Left hindlimb (tissue), 1 donor: ENCODE measurements at regions not wholly inside any gene's neighbourhood (a gene's known extent, or its start where the extent isn't known, plus 50 kb on each side); places are given as distances from the start of the nearest gene placed in this dataset.

Experiments used
- DNase-seq: peaks from one replicate; pipeline ENCODE4 v3.0.0-alpha.2; 2018

DNA sequence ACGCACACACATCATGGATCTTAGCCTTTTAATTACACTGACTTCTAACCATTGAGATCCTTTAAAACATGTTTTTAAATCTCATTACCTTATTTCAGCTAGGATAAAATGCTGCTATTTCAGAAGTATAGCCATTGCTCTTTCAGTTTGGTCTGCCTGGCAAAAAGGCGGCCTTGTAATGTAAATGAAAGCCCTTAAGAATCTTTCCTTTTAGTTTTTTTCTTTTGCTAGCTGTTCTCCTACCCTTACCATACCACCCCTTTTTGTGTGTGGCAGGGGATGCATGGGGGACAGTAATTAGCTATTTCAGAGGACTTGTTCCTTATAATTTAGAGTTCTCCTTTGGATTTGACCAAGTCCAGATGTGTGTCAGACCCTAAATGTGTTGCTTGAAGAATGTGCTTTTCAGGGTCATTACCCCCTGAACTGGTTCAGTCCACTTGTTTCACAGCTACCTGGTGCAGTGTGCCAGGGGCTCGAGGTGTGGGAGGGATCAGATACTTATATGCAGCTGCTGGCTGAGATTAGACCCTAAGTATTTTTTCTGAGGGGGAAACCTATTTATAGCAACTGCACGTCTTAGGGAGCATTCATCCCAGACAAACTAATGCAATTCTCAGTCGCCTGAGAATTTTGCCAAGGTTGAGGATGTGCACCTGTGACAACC, 986.8 kb downstream of the NLGN4Y start:
- no peak for DNase-seq

DNA sequence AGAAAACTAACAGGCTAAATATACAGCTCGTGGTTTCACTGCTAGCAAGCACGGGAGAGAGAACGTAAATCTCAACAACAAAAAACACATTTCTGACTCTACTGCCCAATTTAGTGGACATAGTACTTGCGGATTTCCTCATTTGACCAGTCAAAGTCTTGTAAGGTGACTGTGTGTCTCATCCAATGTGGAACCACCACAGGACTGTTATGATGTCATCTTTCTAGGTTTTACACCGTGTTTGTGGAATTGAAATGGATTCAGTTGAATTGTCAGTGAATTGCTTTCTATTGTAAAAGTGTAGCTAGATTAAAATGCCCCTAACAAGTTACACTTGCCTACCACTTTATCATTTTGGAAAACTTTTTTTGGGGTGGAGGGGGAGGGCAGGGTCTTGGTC, 1010.8 kb downstream of the NLGN4Y start:
- no peak for DNase-seq

DNA sequence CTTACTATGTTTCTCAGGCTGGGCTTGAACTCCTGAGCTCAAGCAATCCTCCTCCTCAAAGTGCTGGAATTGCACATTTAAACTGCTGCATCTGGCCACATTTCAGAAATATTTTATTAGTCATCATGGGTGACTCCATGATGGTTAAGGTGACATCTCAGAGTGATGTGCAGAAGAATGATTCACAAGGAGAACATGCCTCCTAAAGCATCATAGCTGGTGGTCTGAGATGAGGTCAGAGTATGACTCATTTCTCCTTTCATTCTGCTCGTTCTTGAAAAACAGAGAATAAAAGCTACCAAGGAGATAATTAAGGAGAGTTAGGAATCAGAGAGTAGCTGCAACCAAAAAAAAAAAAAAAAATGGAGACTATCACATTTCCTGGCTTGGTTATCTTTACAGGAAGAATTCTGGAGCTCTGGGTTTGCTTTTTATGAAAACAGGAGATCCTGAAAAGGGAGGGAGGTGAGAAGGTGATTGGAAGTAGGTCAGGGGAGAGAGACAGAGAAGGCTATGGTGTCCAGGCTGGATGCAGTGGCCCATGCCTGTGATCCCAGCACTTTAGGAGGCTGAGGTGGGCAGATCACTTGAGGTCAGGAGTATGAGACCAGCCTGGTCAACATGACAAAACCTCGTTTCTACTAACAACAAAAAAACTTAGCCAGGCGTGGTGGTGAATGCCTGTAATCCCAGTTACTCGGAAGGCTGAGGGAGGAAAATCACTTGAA, 1011.6 kb downstream of the NLGN4Y start:
- no peak for DNase-seq

DNA sequence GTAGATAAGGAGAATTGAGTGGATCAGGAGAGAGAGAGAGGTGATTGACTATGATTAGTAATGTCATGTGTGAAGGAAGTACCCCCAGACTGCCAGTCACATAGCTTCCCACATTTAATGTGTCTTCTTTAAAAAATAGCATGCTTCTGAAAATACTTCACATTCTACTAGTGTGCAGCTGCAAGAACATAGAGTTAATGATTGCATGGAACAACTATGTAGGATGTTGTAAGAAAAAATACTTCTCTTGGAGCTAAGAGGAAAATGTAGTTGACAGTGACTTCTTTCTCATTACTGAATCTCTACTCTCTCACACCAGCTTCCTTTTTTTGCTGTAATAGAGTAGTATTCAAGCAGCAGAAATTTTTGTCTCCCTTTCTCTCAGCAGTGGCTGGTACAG, 1016.2 kb downstream of the NLGN4Y start:
- no peak for DNase-seq

DNA sequence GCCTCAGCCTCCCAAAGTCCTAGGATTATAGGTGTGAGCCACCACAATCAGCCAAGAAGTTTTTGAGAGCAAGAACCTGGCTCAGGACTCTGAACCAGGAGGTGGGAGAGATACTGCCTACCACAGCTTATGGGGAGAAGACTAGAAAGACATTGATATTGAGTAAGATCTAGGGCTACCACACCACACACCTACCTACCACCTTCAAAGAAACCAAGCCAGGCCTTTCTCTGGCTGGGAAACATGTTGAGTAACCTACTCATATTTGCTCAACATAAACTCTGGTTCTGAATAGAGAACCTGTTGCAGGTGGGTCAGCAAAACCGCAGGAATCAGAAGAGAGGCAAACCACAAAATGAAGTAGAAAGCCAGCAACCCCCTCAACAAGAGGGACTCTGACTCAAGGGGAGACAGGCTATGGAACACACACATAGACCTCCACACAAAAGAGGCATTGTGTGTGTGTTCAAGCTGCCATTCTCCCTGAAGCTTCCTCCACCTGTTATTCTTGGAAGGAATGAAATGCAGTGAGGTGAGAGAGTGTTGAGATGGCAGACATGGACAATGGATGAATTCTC, 1021.9 kb downstream of the NLGN4Y start:
- no peak for DNase-seq

DNA sequence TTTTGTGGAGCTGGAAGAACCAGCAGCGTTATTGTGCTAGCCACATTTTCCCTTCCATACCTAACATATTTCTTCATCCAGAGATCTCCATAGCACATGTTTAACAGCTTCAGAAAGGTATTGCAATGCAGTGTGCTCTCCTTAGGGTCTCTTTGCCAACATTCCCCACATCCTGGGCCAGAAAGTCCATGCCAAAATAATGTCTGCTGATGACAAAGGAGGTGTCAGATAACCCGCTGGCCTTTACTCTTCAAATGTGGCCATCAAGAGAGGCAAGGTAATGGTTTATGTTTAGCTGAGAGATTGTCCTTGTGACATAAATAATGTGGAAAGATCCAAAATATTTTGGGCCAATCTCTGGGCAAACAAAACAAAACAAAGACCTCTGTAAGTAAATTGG, 1027.7 kb downstream of the NLGN4Y start:
- no peak for DNase-seq

DNA sequence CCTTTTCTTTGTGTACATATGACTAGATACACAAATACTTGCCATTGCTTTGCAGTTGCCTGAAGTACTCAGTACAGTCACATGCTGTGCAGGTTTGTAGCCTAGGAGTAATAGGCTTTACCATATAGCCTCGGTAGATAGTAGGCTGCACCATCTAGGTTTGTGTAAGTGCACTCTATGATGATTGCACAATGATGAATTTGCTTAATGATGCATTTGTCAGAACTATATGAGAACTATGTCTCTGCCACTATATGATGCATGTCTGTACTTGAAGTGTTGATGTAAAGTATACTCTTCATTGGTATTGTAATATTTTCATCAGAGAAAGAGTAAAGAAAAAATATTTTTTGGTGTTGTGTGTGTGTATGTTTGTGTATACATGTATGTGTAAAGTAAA, 1030.7 kb downstream of the NLGN4Y start:
- no peak for DNase-seq

DNA sequence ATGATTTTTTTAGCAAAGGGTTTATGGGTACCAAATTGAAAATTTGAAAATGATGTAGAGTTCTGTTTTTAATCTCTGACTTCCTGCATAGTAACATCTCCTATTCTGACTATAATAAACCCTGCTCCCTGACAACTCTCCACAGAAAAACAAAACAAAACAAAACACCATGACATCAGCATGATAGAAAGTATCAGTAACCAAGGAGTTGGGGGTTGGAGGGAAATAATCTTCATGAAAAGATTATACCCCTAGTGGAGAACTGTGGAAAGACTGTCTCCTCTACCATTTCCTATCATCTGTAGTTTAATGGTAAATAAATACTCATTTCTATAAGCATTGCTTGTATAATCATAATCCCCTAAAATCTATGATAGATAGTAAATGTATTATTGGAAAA, 1034.8 kb downstream of the NLGN4Y start:
- DNase-seq, result no peak

DNA sequence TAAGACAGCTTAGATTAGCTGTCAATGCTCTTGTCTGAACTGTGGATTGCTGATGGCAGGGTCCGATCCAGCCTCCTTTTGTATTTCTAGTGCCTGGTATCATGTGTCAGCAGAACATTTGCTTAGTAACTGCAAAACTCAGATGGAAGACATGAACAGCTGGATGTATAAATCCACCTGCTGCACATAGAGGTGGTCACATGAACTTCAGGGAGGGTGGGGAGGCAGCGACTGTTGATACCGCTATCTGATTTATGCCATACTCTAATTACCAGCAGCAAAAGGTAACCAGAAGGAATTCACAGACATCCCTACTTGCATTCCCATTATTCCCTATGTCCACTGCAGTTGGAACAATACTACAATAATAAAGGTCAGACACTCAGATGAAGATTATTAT, 1036.5 kb downstream of the NLGN4Y start:
- no peak for DNase-seq

DNA sequence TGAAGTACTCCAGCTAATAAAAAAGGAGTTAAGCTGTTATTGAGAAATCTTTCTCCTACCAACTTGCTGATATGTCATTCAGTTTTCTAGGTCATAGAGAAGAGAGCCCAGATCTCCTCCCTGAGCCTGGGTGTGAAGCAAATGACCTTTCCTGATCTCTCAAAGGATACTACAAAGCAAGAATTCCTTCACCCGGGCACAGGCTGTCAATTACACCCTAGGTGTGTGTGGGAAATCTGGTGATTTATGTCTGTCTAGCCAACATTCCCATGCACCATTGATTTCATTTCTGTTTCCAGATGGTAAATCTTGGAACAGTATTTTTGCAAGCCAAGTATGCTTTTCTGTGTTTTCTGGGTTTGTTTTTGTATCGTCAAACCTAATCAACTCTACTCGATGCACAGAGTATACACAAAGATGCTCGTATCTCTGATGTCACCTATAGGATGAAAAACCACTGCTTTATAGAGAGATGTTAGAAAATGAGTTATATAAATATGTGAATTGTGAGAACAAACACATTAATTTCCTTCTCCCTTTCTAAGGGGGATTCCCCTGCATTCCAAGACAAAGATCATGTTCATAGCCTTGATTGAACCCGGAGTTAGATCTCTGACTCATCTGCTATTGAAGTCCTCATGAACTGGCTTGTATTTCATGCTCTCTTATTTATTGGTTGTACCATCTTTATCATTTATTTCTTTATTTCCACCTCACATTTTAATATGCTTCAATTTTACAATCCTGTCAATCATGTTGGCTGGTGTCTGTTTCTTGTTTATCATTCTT, 1037.4 kb downstream of the NLGN4Y start:
- DNase-seq, result no peak

DNA sequence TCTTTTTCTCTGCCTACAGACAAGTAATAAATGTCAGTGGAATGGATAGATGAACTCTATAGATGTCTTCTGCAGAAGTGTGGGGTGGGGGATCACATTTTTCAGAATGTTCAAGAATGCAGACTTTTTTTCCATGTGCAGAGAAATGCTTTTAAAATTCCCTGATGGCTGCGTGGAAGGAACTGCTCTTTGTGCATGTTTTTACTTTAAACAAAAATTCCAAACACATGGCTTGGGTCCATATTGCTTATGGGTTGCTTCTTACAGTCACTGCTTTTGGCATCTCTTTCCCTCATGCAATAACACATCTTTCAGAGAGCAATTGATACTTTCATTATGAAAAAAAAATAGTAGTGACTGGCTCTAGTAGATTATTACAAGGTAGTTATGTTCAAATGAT, 1053.6 kb downstream of the NLGN4Y start:
- DNase-seq, result no peak

DNA sequence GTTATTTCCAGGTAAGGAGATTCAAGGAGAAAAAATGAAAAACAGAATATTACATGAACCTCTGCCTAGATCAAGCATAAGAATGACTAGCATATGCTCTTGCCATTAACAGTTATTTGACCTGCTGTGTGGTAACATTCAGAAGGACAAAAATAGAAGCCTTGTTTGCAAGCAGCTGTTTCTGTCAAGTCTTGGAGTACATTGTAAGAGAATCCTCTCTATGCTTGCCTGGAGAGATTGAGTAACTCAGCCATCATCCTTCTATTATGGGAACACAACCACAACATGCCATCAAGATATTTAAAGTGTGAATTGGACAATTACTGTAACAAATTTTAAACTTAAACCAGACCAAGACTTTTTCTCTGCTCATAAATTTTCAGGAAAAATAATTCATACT, 1054.4 kb downstream of the NLGN4Y start:
- DNase-seq, result no peak

DNA sequence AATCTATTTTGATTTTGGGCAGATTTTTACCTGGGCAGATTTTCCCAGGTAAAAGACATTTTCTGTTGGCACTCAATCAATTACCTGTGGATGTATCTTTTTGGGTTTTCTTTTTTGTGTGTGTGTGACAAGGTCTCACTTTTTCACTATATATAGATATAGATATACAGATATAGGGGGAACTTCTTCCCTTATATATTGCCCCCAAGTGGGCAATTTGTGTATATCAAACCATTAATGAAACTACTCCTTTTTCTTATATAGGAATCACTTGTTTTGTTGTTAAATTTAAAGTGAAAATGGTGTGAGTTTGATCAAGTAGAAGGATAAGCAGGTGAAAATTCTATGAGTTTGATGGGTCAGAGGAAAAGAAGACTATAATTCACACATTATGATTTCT, 1054.9 kb downstream of the NLGN4Y start:
- no peak for DNase-seq

DNA sequence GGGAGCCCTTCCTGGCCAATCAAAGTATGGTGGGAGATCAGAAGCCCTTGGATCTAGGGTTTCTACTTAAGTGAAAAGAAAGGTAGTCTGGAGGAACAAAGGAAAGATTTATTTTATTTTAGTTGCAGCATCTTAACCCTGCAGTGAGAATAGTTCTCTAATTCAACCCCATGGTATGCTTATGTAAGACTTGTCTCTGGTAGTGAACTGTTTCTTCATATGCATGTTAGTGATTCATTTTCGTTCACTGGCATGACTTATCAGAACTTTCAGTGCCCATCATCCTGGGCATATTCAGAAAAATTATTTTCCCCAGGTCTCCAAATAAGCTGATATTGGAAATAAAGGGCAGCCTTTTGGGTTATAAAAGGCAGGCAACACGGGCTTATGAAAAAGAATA, 1058.8 kb downstream of the NLGN4Y start:
- no peak for DNase-seq

DNA sequence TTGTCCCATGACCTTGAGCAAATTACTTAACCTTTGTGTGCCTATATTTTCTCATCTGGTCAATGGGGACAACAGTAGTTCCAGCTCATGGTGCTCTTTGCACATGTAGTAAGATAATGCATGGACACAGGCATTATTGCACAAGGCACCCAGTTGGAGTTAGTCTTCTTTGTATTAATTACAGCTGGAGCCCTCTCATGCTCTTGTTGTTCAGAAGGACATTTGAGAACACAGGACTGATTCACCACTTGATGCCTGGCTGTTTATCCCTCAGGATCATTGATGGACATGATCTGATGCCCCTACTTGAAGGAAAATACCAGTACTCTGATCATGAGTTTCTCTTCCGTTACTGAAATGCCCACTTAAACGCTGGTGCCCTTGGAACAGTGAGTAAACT, 1068.6 kb downstream of the NLGN4Y start:
- no peak for DNase-seq

DNA sequence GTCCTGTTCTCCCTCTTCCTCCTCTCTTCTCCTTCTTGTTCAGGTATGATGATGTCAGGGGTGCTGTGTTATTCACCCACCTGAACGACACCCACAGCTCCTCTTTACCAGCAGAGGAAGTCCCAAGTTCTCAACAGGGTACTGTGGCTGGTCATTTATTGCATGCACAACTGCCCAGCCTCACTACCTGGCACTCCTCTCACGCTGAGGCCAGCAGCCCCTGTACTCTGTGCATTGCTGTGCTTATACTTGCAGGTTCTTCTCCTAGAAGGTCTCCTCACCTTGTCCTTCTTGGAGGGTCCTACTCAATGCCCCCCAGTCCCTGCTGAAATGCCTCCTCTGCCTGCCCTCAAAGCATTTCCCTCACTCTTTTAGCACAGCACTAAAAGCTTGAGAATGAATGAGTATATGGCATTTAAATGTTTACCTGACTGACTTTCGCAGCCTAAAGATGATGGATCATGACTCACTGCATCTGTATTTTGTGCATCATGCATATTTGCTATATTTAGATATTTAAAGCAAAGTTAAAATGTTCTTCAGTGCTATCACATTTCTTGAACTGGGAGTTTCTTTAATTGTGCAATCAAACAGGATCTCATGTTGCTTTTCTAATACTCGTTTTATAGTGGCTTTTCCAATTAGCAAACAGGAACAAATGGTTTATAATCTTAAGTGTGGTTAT, 1069.3 kb downstream of the NLGN4Y start:
- DNase-seq, result no peak

DNA sequence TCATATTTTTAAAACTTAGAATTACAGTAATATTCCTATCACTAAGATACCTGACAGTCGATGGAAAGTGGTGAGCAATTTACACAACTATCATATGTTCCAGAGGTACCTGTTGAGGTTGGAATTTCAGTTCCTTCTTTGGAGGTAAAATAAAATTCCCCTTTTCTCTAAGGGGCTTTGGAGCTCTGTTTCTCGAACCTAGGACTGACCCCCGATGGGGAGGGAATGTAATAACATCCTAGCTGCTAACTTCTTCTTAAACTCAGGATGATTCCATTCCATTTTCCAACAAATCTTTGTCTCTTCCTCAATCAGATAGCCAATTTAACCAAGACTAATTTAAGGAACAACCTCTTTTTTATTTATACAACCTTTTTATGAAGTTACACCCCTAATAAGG, 1069.8 kb downstream of the NLGN4Y start:
- DNase-seq, result no peak

DNA sequence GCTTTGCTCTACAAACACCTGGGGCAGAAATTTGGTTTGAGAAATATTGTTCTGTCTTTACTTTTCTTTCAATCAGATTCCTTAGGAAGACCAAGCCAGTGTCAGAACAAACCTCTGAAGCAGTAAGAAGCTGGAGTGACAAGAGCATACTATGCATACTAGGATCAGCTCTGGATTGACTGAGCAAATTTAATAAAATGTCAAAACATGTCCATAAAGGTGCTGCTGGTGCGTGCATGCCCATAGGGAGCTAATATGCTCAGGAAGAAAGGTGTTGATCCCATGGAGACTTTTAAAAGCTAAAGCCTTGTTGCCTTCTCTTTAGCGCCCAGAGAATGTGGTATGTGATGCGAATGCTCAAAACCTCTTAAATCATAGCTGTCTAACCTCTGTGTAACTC, 1076.2 kb downstream of the NLGN4Y start:
- no peak for DNase-seq

DNA sequence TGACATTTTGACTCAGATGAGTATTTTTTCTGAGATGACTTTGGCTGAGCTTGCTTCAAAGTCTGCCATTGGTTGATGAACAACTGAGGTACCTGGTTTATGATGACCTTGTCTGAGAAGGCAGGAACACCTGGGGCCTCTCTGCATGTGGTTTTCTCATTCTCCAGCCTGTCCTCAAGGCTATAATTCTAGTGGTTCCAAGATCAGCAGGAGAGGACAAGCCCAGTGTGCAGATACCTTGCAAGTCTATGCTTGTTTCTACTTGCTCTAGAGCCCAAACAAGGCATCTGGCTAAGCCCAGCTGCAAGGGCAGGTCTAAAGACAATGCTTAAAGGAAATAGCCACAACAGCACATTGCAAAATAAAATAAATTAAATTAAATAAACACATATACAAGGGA, 1100.0 kb downstream of the NLGN4Y start:
- DNase-seq, result no peak

DNA sequence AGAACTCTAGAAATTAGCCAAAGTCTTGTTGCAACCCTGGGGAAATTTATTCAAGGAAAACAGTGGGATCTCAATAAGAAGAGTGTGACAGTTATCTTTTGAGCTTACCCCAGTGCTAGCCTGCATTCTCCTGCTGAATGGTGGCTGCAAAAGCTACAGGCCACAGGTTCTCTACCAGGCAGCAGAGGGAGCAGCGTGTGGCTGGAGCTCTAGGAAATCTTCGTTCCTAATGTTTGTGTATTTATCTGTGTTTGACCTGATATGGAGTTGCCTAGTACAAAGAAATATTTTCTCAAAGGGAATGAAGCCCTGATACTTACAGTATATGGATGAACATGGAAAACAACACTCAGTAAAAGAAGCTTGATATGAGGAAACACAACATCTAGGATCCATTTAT, 1100.6 kb downstream of the NLGN4Y start:
- DNase-seq, result no peak

DNA sequence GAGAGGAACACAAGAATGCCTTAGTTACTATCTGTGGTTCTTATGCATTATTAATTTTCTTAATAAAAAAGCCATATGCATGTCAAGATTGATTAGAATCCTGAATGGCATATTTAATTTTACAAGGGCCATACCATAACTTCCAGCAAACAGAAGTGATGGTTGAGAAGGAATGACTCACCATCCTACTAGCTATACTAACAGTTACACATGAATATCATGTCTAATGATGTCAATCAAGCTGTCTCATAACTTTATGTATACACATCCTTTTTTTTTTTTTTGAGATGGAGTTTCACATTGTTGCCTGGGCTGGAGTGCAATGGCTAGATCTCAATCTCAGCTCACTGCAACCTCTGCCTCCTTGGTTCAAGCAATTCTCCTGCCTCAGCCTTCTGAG, 1123.9 kb downstream of the NLGN4Y start:
- DNase-seq, result no peak

DNA sequence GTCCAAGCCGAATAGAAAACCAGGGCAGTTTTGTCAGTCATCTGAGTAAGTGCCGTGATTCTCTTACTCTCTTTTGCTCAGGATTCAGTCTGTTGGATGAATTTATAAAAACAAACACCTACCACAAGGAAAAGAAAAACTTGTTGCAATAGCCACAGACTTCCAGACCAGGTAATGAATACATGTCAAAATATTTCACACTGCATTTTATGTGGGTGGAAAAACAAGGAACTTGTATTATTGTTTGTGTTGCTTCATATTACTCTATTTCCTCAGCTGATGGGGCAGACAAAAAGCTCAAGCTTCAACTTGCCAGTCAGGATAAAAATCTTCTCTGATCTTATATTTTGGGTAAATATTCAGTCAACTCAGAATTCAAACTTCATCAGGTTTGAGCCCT, 1125.7 kb downstream of the NLGN4Y start:
- no peak for DNase-seq

DNA sequence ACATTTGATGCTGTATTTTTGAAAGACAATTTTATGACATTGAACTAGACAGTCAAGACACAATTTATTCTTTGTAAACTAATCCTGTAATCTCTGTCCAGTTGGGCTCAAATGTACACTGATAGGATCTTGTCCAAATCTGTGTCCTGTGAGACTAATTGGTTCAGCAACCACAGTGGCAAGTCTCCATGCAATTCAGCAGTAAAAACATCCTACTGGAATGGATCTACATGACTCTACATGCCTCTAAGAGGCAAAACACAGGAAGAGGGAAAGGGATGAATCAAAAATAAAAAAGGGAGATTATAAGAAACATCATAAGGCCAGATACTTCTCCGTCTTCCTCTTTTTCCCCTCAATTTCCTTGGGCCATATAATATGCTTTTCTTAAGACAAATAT, 1164.2 kb downstream of the NLGN4Y start:
- DNase-seq, result no peak
